ENCODE measurements at regions not wholly inside any gene's neighbourhood (a gene's known extent, or its start where the extent isn't known, plus 50 kb on each side); places are given as distances from the start of the nearest gene placed in this dataset.
A peak's percentile ranks its signal among the peaks of the same experiment; 100 is the strongest.

DNA sequence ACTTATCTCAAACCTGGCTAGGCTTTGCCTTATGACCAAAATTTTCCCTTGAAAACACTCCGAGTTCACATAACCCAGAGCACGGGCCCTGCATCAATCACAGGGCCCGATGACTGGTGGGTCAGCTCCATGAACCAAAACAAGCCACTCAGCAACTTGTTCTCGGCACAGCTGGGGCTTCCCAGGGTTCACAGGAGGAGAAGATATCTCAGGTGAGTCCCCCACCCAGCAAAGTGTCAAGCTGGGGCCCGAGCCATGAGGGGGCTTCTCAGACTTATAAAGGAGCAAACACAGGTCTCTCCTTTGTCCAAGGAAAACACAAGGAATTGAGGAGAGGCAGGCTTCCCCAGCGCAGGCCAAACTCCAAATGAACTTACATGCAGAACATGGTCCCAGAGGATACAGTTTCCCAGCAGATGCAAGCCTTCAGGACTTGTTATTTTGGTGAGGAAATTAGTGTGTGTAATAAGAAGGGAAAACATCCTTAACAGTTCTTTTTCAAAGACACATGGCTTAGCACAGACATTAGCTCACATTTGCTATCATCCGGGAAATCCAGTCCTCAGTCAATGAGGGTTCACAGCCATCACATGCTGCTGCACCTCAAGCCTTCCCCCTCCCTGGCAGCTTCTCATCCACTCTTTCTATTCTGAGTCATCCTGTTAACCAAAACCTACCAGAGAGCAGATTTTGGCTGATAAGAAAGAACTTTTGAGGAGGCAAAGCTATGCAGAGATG, 98.1 kb upstream of the NFIA start:
- no peak for DNase-seq

DNA sequence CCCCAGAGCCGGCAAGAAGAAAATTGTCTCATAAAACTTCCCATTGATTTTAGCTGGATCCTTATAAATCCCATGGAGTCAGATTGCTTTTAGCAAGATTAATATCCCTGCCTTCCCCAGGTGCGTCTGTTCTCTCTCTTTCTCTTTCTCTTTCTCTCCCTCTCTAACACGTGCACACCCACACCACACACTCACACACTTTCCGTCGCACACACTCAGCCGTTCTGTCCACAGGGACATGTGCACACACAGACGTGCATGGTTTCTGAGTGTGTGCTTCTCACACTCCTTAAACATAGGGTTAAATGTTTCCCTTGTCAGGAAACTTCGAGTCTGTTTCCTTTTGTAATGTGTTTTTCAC, 98.7 kb upstream of the NFIA start:
- DNase-seq, result no peak

DNA sequence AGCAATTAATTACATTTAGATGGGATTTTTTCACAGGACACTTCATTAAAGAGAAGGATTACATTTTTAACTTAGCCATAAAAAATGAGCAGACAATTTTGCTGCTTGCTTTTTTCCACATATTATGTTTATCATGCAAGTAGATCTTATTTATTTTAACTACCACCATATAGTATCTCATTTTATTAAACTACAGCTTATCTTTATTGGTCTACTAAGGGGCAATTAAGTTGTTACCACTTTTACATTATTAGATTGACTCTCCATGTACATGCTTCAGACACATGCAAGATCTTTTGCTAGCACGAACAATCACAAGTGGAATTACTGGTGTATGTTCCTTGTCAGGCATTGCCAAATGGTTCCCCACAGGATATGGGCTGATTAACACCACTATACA, 99.8 kb upstream of the NFIA start:
- no peak for DNase-seq

DNA sequence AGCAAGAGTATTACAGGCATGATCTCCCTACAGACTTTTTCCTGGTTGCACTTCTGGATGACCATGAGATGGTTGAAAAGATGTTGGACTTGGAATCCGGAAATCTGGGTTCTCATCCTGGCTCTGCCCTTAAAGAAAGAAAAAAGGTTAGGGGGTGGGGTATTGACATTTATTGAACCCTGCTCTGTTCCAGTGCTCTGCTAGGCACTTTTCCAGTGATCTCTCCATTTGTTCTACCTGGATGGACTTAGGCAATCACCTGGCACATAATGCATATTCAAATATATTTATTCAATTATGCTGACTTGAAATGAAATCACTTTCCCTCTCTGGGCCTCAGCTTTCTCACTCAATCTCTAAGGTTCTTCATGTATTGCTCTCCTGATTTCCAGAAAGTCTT, 101.0 kb upstream of the NFIA start:
- no peak for DNase-seq

DNA sequence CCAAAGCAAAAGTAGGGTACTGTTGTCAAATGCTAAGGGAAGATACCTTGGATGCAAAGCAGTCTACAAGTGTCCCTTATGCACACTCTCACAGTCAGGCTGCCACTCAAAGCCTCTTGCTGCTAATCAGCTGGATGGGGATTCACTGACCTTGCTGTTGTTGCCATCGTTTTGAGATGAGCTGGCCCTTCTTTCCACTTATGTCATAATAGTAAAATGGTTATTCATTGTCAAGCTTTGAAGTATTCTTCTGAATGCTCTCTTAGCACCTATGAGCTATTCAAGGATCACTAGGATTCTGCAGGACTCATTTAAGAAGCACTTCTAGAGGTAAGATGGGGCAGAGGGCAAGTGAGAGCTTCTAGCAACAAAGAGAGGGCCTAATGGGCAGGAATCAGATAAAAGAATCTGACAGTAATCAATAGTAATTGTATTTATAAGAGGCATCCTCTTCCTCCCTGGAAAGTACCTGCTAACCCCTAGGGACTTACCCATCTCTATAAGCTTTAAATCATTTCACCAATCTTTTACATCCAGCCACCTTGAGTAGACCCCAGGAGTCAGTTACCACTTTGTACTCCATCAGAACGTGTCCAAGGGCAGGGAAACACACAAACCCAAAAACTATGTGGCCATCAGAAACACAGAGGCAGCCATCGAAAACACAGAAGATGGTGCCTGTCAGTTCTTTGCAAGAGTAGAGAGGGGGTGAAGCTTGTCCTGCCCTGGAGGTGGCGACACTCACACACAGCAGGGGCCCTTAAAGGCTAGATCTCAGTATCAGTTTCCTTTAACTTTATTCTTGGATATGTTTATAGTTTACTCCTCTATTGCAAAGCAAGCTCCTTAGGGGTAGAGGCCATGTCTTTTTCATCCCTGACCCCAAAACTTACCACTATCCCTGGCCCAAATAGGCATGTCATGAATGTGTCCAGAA, 103.7 kb upstream of the NFIA start:
- peak; percentile 45 for DNase-seq

DNA sequence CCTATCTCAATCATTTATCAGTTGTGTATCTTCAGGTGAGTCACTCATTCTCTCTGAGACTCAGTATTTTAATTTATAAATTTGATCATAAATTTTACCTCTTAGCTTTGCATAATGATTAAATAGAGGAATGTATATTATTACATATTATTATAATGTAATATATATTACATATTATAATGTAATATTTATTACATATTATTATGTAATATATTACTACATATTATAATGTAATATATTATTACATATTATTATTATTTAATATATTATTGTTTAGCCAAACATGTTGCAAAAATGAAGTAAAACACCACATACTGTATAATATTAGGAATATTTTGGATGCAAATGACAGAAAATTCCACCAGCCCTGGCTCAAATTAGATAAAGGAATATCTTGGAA, 104.7 kb upstream of the NFIA start:
- no peak for DNase-seq

DNA sequence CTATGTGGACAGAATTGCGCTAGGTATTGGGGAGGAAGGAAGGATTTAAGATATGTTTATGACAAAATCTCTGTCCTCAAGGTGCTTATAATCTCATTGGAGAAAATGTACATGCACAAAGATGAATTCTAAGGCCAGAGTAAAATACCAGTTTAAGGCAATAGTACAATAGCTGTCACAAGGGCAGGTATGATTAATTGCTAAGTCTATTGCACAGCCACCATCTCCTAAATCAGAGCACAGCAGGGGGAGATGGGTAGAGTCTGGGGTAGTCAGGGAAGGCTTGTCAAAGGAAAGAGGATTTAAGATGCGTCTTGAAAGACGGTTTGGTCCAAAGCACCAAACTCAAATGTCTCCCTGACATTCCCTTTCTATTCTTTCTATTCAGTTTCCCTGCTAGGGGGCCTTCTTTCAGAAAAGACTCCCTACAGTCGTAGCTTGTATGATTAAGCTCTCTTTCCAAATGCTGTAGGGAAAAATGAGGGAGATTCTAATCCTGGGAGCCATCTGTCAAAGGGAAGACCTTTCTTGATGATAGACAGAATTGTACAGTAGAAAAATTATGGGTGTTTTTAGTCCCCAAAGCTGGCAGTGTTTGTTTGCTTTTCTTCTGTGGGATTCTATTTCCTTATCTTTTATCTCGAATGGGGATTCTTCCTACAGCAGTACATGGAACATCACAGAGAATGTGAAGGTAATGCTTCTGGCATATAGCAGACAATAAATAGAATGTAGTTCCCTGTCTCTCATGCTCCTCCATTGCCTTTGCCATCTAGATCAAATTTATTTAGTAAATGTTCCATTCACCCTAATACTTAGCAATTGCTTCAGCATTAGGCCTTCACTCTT, 107.6 kb upstream of the NFIA start:
- DNase-seq, result no peak

DNA sequence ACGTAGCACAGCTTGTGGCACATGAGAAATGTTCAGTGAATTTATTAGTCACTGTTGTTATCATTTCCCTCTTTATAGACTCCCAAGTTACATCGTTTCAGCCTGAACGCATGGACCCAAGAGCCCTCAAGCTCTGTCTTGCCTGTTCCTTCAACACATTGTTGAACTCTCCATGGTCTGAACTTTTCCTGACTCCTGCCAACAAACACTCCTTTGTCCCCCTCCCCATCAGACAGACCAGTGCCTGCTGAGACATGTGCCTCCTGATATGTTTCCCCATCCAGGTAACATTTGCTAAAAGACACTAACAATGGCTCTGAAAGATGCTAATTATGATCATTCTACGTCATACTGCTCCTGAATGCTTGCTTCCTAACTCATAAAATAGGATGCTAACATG, 108.7 kb upstream of the NFIA start:
- no peak for DNase-seq

DNA sequence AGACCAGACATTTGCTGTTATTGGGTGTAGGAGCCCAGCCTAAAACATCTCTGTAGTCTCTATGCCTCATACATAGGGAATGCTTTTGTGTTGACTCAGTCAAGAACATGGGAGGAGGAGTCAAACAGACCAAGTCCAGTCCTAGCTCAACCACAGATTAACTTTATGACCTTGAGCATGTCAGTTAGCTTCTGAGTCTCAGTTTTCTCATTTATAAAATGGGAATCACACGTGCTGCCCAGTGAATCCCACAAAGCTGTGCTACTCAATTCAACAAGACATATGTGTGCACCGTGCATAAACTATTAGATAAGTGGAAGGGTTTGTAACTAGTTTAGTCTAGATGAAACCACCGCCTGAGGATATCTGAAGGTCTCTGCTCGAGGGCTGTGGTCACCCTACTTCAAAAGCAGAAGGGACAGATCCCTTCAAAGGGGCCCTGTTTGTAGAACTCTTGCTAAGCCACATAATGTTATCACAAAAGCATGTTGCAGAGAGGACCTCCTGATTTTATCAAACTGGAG, 109.5 kb upstream of the NFIA start:
- DNase-seq, result no peak

DNA sequence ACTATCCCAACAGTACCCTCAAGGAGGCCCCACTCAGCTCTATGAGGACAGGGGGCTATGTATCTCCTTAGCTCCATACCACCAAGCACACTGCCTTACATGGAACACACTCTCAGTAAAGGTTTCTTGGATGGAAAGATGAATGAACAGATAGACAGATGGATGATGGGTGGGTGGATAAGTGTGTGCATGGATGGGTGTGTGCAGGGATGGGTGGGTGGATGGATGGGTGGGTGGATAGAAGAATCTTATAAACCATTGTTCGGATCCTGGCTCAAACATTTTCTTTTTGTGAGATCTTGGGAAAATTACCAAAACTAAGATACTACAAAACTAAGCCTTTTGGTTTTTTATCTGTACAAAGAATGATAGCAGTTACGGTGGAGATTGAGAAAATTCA, 111.0 kb upstream of the NFIA start:
- no peak for DNase-seq

DNA sequence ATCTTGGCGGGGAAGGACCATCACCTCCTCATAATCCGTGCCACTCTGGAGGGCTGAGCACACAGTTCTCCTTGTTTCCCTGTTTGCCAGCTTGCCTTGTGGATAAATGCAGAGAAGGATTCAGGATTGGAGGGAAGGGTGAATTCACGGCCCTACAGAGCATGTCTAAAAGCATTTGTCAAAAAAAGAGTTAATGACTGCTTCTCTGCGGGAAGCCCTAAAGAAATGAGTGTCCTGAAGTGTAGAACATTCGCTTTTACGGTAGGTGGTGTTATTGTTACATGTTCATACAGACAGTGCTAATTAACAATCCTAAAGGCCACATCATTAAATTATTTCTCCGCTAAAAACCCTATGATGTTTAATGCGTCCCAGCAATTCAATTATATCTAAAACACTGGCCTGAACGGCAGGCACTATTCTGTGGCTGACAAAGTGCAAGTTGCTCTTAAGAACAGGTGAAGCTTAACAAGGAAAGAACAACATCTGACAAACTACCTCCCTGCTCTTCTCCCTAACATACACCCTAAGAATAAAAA, 112.3 kb upstream of the NFIA start:
- DNase-seq, result no peak

DNA sequence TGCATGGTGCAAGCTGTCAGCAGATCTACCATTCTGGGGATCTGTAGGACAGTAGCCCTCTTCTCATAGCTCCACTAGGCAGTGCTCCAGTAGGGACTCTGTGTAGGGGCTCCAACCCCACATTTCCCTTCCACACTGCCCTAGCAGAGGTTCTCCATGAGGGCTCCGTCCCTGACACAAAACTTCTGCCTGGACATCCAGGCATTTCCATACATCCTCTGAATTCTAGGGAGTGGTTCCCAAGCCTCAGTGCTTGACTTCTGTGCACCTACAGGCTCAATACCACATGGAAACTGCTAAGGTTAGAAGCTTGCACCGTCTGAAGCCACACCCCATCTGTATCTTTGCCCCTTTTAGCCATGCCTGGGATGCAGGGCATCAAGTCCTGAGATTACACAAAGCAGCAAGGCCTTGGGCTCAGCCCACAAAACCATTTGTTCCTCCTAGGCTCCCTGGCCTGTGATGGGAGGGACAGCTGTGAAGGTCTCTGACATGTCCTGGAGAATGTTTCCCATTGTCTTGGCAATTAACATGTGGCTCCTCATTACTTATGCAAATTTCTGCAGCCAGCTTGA, 117.0 kb upstream of the NFIA start:
- no peak for DNase-seq

DNA sequence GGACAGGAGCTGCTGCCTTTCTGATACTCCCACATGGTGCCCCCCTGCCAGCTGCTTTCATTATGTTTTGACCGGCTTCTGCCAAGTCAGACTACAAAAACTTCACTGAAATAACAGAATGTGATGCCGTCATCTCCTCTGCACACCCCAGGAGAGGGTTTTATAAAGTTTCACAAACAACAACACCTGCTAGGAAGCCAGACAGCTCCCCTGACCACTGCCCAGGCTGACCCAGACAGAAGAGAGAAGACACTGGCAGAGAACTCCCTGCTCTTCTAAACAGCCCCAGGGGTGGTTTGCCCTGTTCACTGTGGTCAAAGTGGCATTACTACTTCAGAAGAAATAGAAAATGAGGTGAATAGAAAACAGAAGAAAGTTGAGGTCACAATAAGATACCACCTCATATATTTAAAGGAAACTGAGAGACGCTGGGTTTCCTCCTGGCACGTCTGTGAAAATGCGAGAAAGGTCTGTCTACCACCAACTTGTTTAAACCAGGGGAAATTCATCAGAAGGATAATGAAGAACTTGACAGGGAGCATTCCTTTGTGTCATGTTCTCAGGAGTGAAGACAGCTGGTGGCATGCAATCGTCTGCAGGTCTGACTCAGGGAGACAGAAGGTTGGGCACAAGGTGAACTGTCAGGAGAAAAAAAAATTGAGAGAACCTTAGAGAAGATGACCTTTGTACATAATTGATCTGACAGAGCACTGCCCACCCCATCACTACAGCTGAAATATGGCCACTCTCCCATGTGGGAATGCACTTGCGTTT, 119.0 kb upstream of the NFIA start:
- no peak for DNase-seq

DNA sequence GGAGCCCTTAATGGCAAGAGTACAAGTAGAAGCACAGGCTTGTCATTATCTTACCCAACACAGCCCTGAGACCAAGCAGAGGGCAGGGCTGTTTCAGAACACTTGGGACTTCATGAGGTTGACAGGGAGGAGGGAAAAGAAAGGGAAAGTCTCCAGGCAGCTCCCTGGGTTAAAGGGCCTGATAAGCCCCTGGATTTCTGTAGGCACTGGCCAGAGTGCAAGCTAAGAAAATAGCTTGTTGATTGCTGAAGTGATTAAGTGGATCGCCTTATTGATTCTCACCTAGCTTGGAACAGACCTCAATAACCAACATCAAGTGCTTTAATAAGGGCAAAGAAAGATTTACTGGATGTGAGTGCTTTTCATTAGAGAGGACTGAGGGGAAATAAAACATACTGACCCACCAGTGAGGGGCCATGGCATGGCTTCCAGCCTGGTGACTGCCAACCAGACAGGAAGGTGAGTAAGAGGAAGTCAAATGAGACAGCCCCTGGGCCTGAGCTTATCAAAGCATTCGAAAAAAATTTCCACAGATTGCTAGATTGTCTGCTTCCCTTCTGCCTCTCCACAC, 121.4 kb upstream of the NFIA start:
- no peak for DNase-seq

DNA sequence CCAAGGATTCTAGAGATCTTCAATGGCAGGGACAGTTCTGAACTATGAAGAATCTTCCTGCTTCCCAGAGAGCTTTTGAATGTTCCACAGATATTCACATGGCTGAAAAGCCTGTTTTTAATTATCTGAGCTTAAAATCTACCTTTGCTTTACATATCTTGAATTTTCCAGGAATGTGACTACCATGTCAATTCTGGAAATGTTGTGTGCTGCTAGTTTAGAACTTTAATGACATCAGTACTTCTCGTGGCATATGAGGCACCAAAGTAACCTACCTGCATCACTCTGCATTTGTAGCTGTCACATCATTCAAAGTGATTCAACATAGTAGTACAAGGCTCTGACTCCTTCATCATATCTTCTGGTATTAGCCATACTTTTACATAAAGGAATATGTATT, 122.7 kb upstream of the NFIA start:
- DNase-seq, result no peak

DNA sequence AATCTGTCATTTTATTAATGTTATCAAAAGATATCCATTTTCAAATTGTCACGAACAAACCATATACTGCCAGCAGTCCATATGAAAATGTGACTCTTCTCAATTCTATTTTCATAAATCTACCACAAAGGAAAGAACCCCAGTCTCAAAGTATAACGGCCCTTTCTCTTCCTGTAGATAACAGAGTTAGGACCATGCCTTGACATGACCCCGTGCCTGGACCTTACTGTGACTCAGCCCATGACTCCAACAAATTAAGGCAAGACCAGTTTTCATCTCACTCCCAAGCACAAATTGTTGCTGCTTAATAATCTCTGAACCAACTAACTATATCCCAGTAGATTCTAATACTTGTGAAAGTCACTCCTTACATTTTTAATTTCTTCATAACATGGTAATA, 124.4 kb upstream of the NFIA start:
- DNase-seq, result no peak

DNA sequence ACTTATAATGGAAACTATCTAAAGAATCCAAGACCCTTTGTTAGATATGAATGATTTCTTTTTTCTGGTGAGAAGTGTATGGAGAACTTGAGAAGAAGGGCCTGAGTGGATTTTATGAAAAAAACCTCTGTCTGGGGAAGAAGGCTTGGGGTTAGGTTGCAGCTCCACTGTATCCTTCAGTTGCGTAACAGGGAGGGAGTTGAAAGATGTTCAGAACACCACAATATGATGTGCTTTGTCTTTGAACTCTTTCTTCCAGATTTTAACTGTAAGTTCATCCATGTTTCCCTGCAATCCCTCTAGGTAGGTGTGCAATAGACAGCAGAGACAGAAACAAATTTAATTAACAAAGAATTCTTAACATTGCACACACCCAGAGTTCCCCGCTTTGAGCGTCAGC, 125.8 kb upstream of the NFIA start:
- DNase-seq, result no peak

DNA sequence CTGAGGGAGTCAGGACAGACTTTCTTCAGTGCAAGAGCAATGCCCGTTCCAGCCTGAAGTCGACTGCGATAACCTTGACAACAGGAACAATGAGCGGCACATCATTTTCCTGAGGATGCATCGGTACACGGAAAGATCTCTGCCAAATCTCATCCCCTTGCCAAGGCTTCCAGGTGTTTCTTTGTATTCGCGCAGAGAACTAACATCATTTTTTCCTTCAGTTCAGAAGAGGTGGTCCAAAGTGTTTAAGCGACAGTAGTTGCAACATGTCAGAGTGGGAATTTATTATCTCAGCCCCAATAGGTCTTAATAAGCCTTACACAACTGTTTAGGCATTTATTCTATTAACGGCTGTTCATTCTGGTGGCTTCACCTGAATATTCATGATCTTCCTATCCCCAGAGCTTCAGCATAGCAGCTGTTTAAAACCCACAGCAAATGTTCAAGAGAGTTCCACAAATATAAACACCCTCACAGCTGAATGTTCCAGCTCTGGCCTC, 129.7 kb upstream of the NFIA start:
- DNase-seq, result no peak

DNA sequence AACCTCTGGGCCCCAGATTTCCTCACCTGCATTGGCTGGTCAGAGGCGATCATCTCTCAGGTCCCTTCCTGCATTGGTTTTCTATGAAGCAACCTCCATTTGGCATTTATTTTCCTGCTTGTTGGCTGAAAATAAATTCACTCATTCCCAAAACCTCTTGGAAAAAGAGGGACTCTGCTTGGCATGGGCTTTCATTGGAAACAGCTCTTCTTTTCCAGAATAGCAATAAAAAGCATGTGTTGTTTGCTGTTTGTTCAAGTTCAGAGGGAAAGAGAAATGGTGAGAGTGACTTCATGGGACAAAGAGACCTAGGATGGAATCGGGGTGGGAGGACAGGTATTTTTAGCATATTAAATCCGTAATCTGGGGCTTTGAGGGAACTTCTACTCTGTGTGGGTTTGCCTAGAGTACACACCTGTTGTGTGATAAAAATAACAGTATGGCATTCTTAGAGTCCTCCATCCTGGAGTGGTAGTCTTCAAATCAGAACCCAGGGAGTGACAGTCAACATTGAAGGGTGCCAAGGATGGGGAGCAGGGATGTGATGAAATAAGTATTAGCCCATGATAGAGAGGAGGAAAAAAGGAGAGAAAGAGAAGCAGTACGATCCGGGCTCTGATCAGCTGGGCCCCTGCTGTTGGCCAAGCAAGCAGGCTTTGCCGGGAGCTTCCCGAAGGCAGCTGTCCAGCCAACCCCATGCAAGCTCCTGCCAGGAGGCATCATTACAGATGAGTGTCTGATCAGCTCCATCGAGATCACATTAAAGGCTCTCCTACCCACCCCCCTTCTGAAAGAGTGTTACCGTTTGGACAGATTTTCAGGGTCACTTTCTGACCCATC, 131.9 kb upstream of the NFIA start:
- DNase-seq, result no peak

DNA sequence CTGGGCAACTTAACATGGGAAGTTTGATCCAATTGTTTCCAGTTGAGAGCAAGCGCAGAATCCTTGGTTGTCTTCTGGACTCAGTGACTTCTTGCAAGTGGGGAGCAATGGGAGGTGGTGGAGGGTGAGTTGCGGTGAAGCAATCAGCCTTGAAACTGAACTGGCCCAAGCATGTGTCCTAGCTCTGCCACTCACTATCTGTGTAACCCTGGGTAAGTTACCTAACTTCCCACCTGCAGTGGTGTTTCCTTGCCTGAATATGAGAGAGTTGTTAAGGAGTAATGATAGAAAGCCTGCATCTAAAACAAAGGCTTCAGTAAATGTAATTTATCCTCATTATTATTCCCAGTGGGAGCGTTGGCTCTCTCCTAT, 132.5 kb upstream of the NFIA start:
- DNase-seq, result no peak

Measured in CD4-positive, alpha-beta T cell treated with Interleukin-17A for 4 hours (primary cell).